IPS-20b (cell line): ENCODE measurements at regions not wholly inside any gene's neighbourhood (a gene's known extent, or its start where the extent isn't known, plus 50 kb on each side); places are given as distances from the start of the nearest gene placed in this dataset.

Experiments
- H3K27ac ChIP-seq: one replicate; pipeline ENCODE4 v1.5.1; 2013; ENCODE audit warnings: low read length
- H3K27me3 ChIP-seq: 2 replicates; pipeline ENCODE4 v1.6.1; 2013; ENCODE audit warnings: mild to moderate bottlenecking, low read length, inconsistent platforms; ENCODE audit not compliant: insufficient read depth
- H3K36me3 ChIP-seq: 2 replicates; pipeline ENCODE4 v1.6.1; 2013; ENCODE audit warnings: low read depth, mild to moderate bottlenecking, inconsistent platforms, low read length, moderate library complexity; ENCODE audit not compliant: insufficient read depth
- H3K4me1 ChIP-seq: 2 replicates; pipeline ENCODE4 v1.6.1; 2013; ENCODE audit warnings: mild to moderate bottlenecking, control low read depth, inconsistent platforms, low read length, moderate library complexity; ENCODE audit not compliant: insufficient read depth
- H3K4me3 ChIP-seq: 2 replicates; pipeline ENCODE4 v1.5.1; 2013; ENCODE audit warnings: mild to moderate bottlenecking, low read length, inconsistent platforms
- H3K9ac ChIP-seq: 2 replicates; pipeline ENCODE4 v1.6.1; 2013; ENCODE audit warnings: low read depth, mild to moderate bottlenecking, inconsistent platforms, low read length, moderate library complexity
- H3K9me3 ChIP-seq: 2 replicates; pipeline ENCODE4 v1.6.1; 2013; ENCODE audit warnings: mild to moderate bottlenecking, low read depth, low read length, inconsistent platforms; ENCODE audit not compliant: insufficient read depth

- H3K4me3 ChIP-seq: no peak overlapping the region
- H3K36me3 ChIP-seq: no peaks in the 10 kb centered on the region
- no peaks in the 10 kb centered on the region for H3K9me3 ChIP-seq
Observed at GRCh38 chr16:51085271-51085670, 65.8 kb downstream of the SALL1 start.

GRCh38 chr16:51084074-51084928 lies 66.8 kb downstream of the SALL1 start:
- no peak overlapping the region for H3K27ac ChIP-seq
- no peaks in the 10 kb centered on the region; the same call in 1 of the 2 replicates for H3K27me3 ChIP-seq
- no peaks in the 10 kb centered on the region for H3K36me3 ChIP-seq
- H3K4me1 ChIP-seq: peaks cover 4% of the 10 kb centered on the region; the same call in 1 of the 2 replicates
- no peak overlapping the region for H3K4me3 ChIP-seq
- H3K9ac ChIP-seq: no peak overlapping the region
- H3K9me3 ChIP-seq: no peaks in the 10 kb centered on the region

More at GRCh38 chr16:51085271-51085670, 65.8 kb downstream of the SALL1 start:
- H3K27me3 ChIP-seq: no peaks in the 10 kb centered on the region; the same call in 1 of the 2 replicates
- H3K27ac ChIP-seq: no peak overlapping the region
- peaks cover 4% of the 10 kb centered on the region; the same call in 1 of the 2 replicates for H3K4me1 ChIP-seq
- no peak overlapping the region for H3K9ac ChIP-seq

GRCh38 chr16:51072591-51072990 lies 78.5 kb downstream of the SALL1 start:
- Histone ChIP-seq H3K4me3 (no peak overlapping the region), H3K4me1 (no peaks in the 10 kb centered on the region), H3K9me3 (no peaks in the 10 kb centered on the region), H3K27ac (no peak overlapping the region), H3K36me3 (no peaks in the 10 kb centered on the region), H3K27me3 (no peaks in the 10 kb centered on the region; the same call in 1 of the 2 replicates), H3K9ac (no peak overlapping the region)

GRCh38 chr16:51071326-51071725 lies 79.7 kb downstream of the SALL1 start:
- Histone ChIP-seq H3K9ac (no peak overlapping the region), H3K4me1 (no peaks in the 10 kb centered on the region), H3K27me3 (no peaks in the 10 kb centered on the region; the same call in 1 of the 2 replicates), H3K9me3 (no peaks in the 10 kb centered on the region), H3K36me3 (no peaks in the 10 kb centered on the region), H3K27ac (no peak overlapping the region), H3K4me3 (no peak overlapping the region)

GRCh38 chr16:51067352-51067751 lies 83.7 kb downstream of the SALL1 start:
- Histone ChIP-seq H3K4me1 (no peaks in the 10 kb centered on the region), H3K36me3 (no peaks in the 10 kb centered on the region), H3K27ac (no peak overlapping the region), H3K27me3 (no peaks in the 10 kb centered on the region; the same call in 1 of the 2 replicates), H3K9me3 (no peaks in the 10 kb centered on the region), H3K4me3 (no peak overlapping the region), H3K9ac (no peak overlapping the region)

GRCh38 chr16:51062039-51062438 lies 89.0 kb downstream of the SALL1 start:
- H3K36me3 ChIP-seq: no peaks in the 10 kb centered on the region
- H3K9ac ChIP-seq: no peak overlapping the region
- H3K27me3 ChIP-seq: no peaks in the 10 kb centered on the region
- no peak overlapping the region for H3K27ac ChIP-seq
- H3K9me3 ChIP-seq: no peaks in the 10 kb centered on the region
- no peak overlapping the region for H3K4me3 ChIP-seq
- H3K4me1 ChIP-seq: no peaks in the 10 kb centered on the region

GRCh38 chr16:51061328-51061727 lies 89.7 kb downstream of the SALL1 start:
- no peaks in the 10 kb centered on the region for H3K27me3 ChIP-seq
- H3K9me3 ChIP-seq: no peaks in the 10 kb centered on the region
- no peaks in the 10 kb centered on the region for H3K36me3 ChIP-seq
- no peak overlapping the region for H3K9ac ChIP-seq
- no peak overlapping the region for H3K27ac ChIP-seq
- no peaks in the 10 kb centered on the region for H3K4me1 ChIP-seq
- no peak overlapping the region for H3K4me3 ChIP-seq

- H3K27ac ChIP-seq: no peak overlapping the region
- no peaks in the 10 kb centered on the region for H3K4me1 ChIP-seq
- no peaks in the 10 kb centered on the region for H3K36me3 ChIP-seq
- H3K4me3 ChIP-seq: no peak overlapping the region
- no peak overlapping the region for H3K9ac ChIP-seq
- no peaks in the 10 kb centered on the region for H3K9me3 ChIP-seq
- H3K27me3 ChIP-seq: no peaks in the 10 kb centered on the region
Observed at GRCh38 chr16:51057969-51058337, 93.1 kb downstream of the SALL1 start.

GRCh38 chr16:51057102-51057793 lies 93.8 kb downstream of the SALL1 start:
- Histone ChIP-seq H3K27me3 (no peaks in the 10 kb centered on the region), H3K36me3 (no peaks in the 10 kb centered on the region), H3K27ac (no peak overlapping the region), H3K9ac (no peak overlapping the region), H3K4me1 (no peaks in the 10 kb centered on the region), H3K9me3 (no peaks in the 10 kb centered on the region), H3K4me3 (no peak overlapping the region)

- no peak overlapping the region for H3K4me3 ChIP-seq
- no peaks in the 10 kb centered on the region for H3K4me1 ChIP-seq
- H3K9me3 ChIP-seq: no peaks in the 10 kb centered on the region
- H3K36me3 ChIP-seq: no peaks in the 10 kb centered on the region
- no peak overlapping the region for H3K27ac ChIP-seq
- H3K27me3 ChIP-seq: no peaks in the 10 kb centered on the region
- no peak overlapping the region for H3K9ac ChIP-seq
Observed at GRCh38 chr16:51056331-51056730, 94.7 kb downstream of the SALL1 start.

GRCh38 chr16:51055434-51055833 lies 95.6 kb downstream of the SALL1 start:
- H3K9ac ChIP-seq: no peak overlapping the region
- no peaks in the 10 kb centered on the region for H3K36me3 ChIP-seq
- no peak overlapping the region for H3K27ac ChIP-seq
- H3K9me3 ChIP-seq: no peaks in the 10 kb centered on the region
- H3K4me1 ChIP-seq: no peaks in the 10 kb centered on the region
- H3K27me3 ChIP-seq: no peaks in the 10 kb centered on the region
- no peak overlapping the region for H3K4me3 ChIP-seq

GRCh38 chr16:51053775-51054174 lies 97.3 kb downstream of the SALL1 start:
- Histone ChIP-seq H3K4me1 (no peaks in the 10 kb centered on the region; the same call in 1 of the 2 replicates), H3K4me3 (no peak overlapping the region), H3K27ac (no peak overlapping the region), H3K36me3 (no peaks in the 10 kb centered on the region), H3K9ac (no peak overlapping the region), H3K9me3 (no peaks in the 10 kb centered on the region), H3K27me3 (no peaks in the 10 kb centered on the region)
